T47D (cell line): ENCODE measurements at regions not wholly inside any gene's neighbourhood (a gene's known extent, or its start where the extent isn't known, plus 50 kb on each side); places are given as distances from the start of the nearest gene placed in this dataset.
A peak's percentile ranks its signal among the peaks of the same experiment; 100 is the strongest.

Source experiments
- DNase-seq, 2 experiments: peaks; one replicate each; pipeline versions ENCODE4 v3.0.0 to v3.0.0-alpha.2; 2011 to 2012; ENCODE audit warnings: low read depth in 1 of 2, low spot score in 1 of 2
- JUND ChIP-seq: IDR thresholded peaks from 2 replicates; pipeline ENCODE4 v1.6.1; 2012; ENCODE audit warnings: low read depth
- in situ Hi-C: cut with HindIII; loops from 2 replicates; pipeline ENCODE4 v1.10.0; 2016; ENCODE audit warnings: low sequenced_read_pairs, low pct_unique_long_range_greater_than_20kb

- DNase-seq, result no peak
- in situ Hi-C loops, result no loop called here
- no peak for TF ChIP-seq JUND
Measured at GRCh38 chr2:238743243-238744065, 104.4 kb upstream of the TWIST2 start.

- no peak for DNase-seq
- in situ Hi-C loops, result no loop called here
- no peak for TF ChIP-seq JUND
Measured at GRCh38 chr2:238744951-238745350, 102.9 kb upstream of the TWIST2 start.

GRCh38 chr2:238745997-238746396 lies 101.9 kb upstream of the TWIST2 start:
- in situ Hi-C loops, result no loop called here
- no peak for DNase-seq
- TF ChIP-seq JUND, result no peak

- no peak for DNase-seq
Measured at GRCh38 chr2:238747114-238747513, 100.8 kb upstream of the TWIST2 start.

GRCh38 chr2:238747557-238747956 lies 100.3 kb upstream of the TWIST2 start:
- no peak for TF ChIP-seq JUND
- in situ Hi-C loops, result no loop called here
- DNase-seq, result no peak

More at GRCh38 chr2:238747114-238747513, 100.8 kb upstream of the TWIST2 start:
- in situ Hi-C loops, result no loop called here
- no peak for TF ChIP-seq JUND

- TF ChIP-seq JUND, result no peak
- DNase-seq, result no peak
- in situ Hi-C loops, result no loop called here
Measured at GRCh38 chr2:238750212-238750904, 97.5 kb upstream of the TWIST2 start.

- no peak for TF ChIP-seq JUND
- in situ Hi-C loops, result no loop called here
- DNase-seq, result peak in 1 of 2 experiments; percentile 12
Measured at GRCh38 chr2:238754259-238754658, 93.6 kb upstream of the TWIST2 start.

- DNase-seq, result peak; percentile 36 to 60
- in situ Hi-C loops, result no loop called here
Measured at GRCh38 chr2:238761868-238762267, 86.0 kb upstream of the TWIST2 start.

GRCh38 chr2:238763471-238763995 lies 84.4 kb upstream of the TWIST2 start:
- in situ Hi-C loops, result no loop called here
- TF ChIP-seq JUND, result no peak
- DNase-seq, result no peak

More at GRCh38 chr2:238761868-238762267, 86.0 kb upstream of the TWIST2 start:
- TF ChIP-seq JUND, result no peak

- TF ChIP-seq JUND, result no peak
- in situ Hi-C loops, result no loop called here
Measured at GRCh38 chr2:238765590-238765989, 82.3 kb upstream of the TWIST2 start.

GRCh38 chr2:238771218-238771617 lies 76.7 kb upstream of the TWIST2 start:
- no peak for TF ChIP-seq JUND
- in situ Hi-C loops, result no loop called here
- DNase-seq, result peak in 1 of 2 experiments; percentile 19

More at GRCh38 chr2:238765590-238765989, 82.3 kb upstream of the TWIST2 start:
- DNase-seq, result no peak

- TF ChIP-seq JUND, result no peak
- in situ Hi-C loops, result no loop called here
- DNase-seq, result no peak
Measured at GRCh38 chr2:238771639-238772038, 76.2 kb upstream of the TWIST2 start.
